ENCODE measurements at regions not wholly inside any gene's neighbourhood (a gene's known extent, or its start where the extent isn't known, plus 50 kb on each side); places are given as distances from the start of the nearest gene placed in this dataset.

GRCh38 chr18:51980101-51980500 lies 359.9 kb upstream of the DCC start (continued):
- TF ChIP-seq FOXP4 (CRISPR knock-in tag; IDR thresholded peaks at IDR 0.05) (no peak), JUN (CRISPR knock-in tag; IDR thresholded peaks at IDR 0.05) (no peak), NFE2L1 (CRISPR knock-in tag; IDR thresholded peaks at IDR 0.05) (no peak)

GRCh38 chr18:51988277-51988676 lies 351.7 kb upstream of the DCC start:
- no peak overlapping the region for H3K4me3 Mint-ChIP-seq
- ATAC-seq = peak; percentile 67
- no peak for DNase-seq (ENCODE audit: low spot score)
- no peaks in the 10 kb centered on the region; the same call in 1 of the 2 replicates for H3K9me3 Mint-ChIP-seq
- ChIA-PET POLR2A (interaction anchor here (0.5 kb wide), 1 partner anchor 1030 kb away, joined by 3 read pairs; no protein-coding TSS in a partner anchor), CTCF (interaction anchor here (0.7 kb wide), 1 partner anchor 18 kb away, joined by 3 read pairs; no protein-coding TSS in a partner anchor)
- peaks cover 44% of the 10 kb centered on the region for H3K27me3 Mint-ChIP-seq (ENCODE audit: low read depth)
- H3K27ac Mint-ChIP-seq = no peak overlapping the region
- H3K4me1 Mint-ChIP-seq = peaks cover 12% of the 10 kb centered on the region
- TF ChIP-seq ZBTB21 (CRISPR knock-in tag; IDR thresholded peaks at IDR 0.05; ENCODE audit: borderline replicate concordance) (no peak), ZMAT4 (CRISPR knock-in tag; IDR thresholded peaks at IDR 0.05) (no peak), GTF2I (CRISPR knock-in tag; conservative IDR thresholded peaks at IDR 0.05) (no peak), TEAD1 (CRISPR knock-in tag; IDR thresholded peaks at IDR 0.05) (no peak), USF2 (CRISPR knock-in tag; IDR thresholded peaks at IDR 0.05) (no peak), MYBL2 (CRISPR knock-in tag; IDR thresholded peaks at IDR 0.05) (no peak), EMX1 (CRISPR knock-in tag; IDR thresholded peaks at IDR 0.05) (no peak), NFE2L1 (CRISPR knock-in tag; IDR thresholded peaks at IDR 0.05) (no peak), ERG (CRISPR knock-in tag; IDR thresholded peaks at IDR 0.05) (no peak), ZNF416 (CRISPR knock-in tag; IDR thresholded peaks at IDR 0.05) (no peak), NFATC4 (CRISPR knock-in tag; IDR thresholded peaks at IDR 0.05) (no peak), ZNF423 (CRISPR knock-in tag; IDR thresholded peaks at IDR 0.05) (no peak), OVOL2 (CRISPR knock-in tag; IDR thresholded peaks at IDR 0.05; ENCODE audit: borderline replicate concordance) (no peak), E2F4 (CRISPR knock-in tag; IDR thresholded peaks at IDR 0.05; ENCODE audit: borderline replicate concordance, low read depth) (no peak), AR (CRISPR knock-in tag; IDR thresholded peaks at IDR 0.05) (no peak), ZNF425 (CRISPR knock-in tag; conservative IDR thresholded peaks at IDR 0.05) (no peak), MXD4 (CRISPR knock-in tag; IDR thresholded peaks at IDR 0.05; ENCODE audit: borderline replicate concordance) (no peak)
- H3K36me3 Mint-ChIP-seq = no peaks in the 10 kb centered on the region
